Stomach (tissue), 4 donors: ENCODE measurements at regions not wholly inside any gene's neighbourhood (a gene's known extent, or its start where the extent isn't known, plus 50 kb on each side); places are given as distances from the start of the nearest gene placed in this dataset.

ENCODE experiments used
- POLR2A ChIP-seq, 4 donors: fragments of 450-650 bp; IDR thresholded peaks; one replicate each; pipeline ENCODE4 v1.6.1; 2016; ENCODE audit warnings: antibody characterized with exemption in 4 of 4, control low read depth in 2 of 4, mild to moderate bottlenecking in 1 of 4, moderate library complexity in 1 of 4
- POLR2AphosphoS5 ChIP-seq, 3 donors: sonication (generic); formaldehyde crosslinking; IDR thresholded peaks; one replicate each; pipeline ENCODE4 v1.6.1; 2016; ENCODE audit warnings: antibody characterized with exemption in 3 of 3
- TF ChIP-seq, protein P1 (sequence below), 7 experiments: fragments of 450-650 bp in 4 of 7; fragments of 200-600 bp in 3 of 7; sonication (generic) in 3 of 7; IDR thresholded peaks; one replicate each; pipeline ENCODE4 v1.5.1; 2016 to 2019; ENCODE audit warnings: antibody characterized with exemption in 7 of 7, control low read depth in 2 of 7, mild to moderate bottlenecking in 1 of 7

DNA sequence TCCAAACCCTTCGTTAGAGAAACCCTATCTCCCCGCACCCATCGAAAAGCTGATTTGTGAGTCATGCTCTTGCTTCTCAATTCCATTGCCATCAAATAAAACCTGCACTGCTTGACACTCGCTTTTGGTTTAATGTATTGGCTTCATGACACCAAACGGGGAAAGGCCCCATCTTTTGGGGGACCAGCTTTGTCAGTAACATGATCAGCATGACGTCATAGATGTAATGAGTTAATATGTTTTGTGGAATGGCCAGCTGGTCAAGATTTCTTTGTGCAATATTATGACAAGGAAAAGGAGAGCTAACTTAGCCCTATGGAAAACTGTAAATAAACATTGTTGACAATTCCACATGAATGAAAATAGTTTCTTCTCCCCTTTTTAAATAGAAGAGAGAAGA lies 1260.5 kb upstream of the CELF2 start:
- TF ChIP-seq POLR2A (IDR thresholded peaks at IDR 0.05) (no peak), POLR2AphosphoS5 (IDR thresholded peaks at IDR 0.05) (no peak)
- TF ChIP-seq, protein P1, sequence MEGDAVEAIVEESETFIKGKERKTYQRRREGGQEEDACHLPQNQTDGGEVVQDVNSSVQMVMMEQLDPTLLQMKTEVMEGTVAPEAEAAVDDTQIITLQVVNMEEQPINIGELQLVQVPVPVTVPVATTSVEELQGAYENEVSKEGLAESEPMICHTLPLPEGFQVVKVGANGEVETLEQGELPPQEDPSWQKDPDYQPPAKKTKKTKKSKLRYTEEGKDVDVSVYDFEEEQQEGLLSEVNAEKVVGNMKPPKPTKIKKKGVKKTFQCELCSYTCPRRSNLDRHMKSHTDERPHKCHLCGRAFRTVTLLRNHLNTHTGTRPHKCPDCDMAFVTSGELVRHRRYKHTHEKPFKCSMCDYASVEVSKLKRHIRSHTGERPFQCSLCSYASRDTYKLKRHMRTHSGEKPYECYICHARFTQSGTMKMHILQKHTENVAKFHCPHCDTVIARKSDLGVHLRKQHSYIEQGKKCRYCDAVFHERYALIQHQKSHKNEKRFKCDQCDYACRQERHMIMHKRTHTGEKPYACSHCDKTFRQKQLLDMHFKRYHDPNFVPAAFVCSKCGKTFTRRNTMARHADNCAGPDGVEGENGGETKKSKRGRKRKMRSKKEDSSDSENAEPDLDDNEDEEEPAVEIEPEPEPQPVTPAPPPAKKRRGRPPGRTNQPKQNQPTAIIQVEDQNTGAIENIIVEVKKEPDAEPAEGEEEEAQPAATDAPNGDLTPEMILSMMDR (IDR thresholded peaks at IDR 0.05): no peak
